ENCODE measurements at regions not wholly inside any gene's neighbourhood (a gene's known extent, or its start where the extent isn't known, plus 50 kb on each side); places are given as distances from the start of the nearest gene placed in this dataset.

DNA sequence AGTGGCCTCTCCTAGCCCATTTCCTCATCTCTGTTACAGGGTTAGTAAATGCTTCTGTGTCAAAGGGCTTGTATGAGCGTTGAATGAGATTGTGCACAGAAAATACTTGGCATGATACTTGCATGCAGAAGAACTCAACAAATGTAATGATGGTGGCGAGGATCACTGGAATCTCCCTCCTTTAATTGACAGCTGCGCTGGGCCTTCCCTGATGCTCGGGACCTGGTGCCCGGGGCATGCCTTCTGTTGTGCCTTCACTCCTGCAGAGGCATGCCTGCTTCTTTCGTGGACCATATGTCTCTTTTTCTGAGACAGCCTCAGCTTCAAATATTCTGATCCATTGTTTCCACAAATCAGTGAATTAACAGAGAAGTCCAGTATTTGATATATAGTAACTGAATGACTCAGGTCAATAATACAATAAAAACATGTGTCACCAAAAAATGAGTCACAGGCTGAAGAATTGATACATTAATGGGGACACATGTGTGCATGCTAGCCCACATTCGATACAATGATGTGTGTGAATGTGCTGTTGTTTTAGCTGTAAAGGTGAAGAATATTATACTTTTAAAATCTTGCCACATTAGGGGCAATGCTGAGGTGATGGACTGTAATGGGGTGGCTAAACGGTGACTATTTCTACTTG lies 243.3 kb upstream of the TBL1XR1 start:
- TF ChIP-seq, protein P1, sequence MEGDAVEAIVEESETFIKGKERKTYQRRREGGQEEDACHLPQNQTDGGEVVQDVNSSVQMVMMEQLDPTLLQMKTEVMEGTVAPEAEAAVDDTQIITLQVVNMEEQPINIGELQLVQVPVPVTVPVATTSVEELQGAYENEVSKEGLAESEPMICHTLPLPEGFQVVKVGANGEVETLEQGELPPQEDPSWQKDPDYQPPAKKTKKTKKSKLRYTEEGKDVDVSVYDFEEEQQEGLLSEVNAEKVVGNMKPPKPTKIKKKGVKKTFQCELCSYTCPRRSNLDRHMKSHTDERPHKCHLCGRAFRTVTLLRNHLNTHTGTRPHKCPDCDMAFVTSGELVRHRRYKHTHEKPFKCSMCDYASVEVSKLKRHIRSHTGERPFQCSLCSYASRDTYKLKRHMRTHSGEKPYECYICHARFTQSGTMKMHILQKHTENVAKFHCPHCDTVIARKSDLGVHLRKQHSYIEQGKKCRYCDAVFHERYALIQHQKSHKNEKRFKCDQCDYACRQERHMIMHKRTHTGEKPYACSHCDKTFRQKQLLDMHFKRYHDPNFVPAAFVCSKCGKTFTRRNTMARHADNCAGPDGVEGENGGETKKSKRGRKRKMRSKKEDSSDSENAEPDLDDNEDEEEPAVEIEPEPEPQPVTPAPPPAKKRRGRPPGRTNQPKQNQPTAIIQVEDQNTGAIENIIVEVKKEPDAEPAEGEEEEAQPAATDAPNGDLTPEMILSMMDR (conservative IDR thresholded peaks at IDR 0.05; ENCODE audit: low read length) = no peak
- no peak for DNase-seq (ENCODE audit: low read depth)

DNA sequence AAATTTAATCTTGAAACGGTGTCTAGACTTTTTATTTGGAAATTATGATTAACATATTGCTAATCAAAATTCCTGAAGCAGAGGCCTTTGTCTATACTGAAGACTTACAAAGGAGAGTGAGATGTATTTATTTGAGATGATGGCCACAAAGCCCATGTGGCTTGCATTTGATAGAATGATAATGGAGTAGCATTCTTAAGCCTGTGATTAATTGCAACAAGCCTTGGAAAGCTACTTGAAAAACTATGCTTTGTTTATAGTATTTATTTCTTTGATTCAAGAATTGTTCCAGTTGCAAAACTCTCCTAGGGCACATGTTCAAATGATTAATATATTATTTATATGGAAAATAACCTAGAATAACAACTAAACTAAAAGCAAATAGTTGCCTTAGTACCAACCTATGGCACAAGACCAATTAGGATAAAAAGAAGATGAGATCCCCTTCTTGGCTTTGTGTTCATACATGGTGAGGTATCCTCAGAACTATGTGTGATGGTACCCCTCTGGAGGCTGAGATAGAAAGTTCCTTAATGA lies 244.1 kb upstream of the TBL1XR1 start:
- TF ChIP-seq, protein P1 (conservative IDR thresholded peaks at IDR 0.05; ENCODE audit: low read length) = peak; percentile 17; the same call in 1 of the 2 replicates
- peak; percentile 76 for DNase-seq (ENCODE audit: low read depth)
- H3K4me3 ChIP-seq (ENCODE audit: low read length) = peak overlapping the region; percentile 49

More for the DNA sequence above, 243.3 kb upstream of the TBL1XR1 start:
- H3K4me3 ChIP-seq (ENCODE audit: low read length) = no peak overlapping the region

DNA sequence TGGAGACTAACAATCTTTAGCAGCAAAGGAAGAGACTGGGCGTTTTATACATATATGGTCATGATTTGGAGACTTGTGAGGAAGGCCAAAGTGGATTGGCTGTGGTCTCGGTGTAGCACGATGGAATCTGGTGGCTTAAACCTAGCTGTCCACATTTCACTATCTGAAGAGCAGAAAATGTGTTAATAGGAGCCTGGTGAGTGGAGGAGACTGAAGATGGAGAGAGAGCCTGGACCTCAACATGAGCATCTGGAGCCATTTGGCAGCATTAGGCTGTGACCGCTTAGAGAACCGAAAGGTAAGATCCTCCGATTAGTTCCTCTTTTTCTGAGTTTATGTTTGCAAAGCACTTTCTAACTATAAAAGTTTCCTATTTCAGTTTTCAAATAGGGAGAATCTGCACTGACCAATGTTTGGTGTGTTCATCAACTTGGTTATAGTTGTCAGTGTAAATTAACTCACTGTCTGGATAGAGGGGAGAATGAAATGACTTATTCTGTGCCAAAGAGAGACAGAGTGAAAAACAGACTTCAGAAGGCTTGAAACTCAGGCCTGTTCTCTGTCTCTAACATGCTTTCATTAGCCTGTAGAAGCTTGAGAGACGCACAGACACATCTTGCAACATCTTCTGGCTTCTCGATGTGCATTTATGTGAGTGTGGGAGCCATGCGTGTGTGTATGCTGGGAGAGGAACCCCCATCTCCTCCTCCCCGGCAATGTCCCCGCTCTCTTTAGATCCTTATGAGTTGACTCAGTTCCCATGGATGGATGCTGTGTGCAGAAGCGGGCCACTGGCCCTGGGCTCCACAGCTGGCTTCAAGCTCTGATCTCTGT lies 244.7 kb upstream of the TBL1XR1 start:
- DNase-seq (ENCODE audit: low read depth) = peak; percentile 78
- peak overlapping the region; percentile 49 for H3K4me3 ChIP-seq (ENCODE audit: low read length)
- TF ChIP-seq, protein P1 (conservative IDR thresholded peaks at IDR 0.05; ENCODE audit: low read length) = no peak

DNA sequence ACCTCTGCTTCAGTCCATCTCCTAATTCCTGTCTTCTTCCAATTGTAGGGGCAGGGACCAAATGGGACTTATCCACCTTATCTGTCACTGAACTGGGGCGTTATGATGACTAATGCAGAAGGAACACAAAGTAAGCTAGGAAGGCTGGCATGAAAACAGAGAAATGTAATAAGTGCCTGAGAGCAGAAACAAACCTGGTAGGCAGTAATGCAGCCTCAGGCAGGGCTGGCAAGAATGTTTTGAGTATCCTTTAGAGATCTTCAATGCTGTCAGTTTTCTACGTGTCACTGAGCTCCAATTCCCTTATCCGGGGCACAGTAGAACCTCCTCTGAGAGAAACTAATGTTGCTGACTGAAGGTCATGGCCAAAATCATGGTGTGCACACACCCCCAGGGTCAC lies 246.2 kb upstream of the TBL1XR1 start:
- peak overlapping the region; percentile 42 for H3K4me3 ChIP-seq (ENCODE audit: low read length)
- TF ChIP-seq, protein P1 (conservative IDR thresholded peaks at IDR 0.05; ENCODE audit: low read length) = no peak
- peak; percentile 50 for DNase-seq (ENCODE audit: low read depth)

DNA sequence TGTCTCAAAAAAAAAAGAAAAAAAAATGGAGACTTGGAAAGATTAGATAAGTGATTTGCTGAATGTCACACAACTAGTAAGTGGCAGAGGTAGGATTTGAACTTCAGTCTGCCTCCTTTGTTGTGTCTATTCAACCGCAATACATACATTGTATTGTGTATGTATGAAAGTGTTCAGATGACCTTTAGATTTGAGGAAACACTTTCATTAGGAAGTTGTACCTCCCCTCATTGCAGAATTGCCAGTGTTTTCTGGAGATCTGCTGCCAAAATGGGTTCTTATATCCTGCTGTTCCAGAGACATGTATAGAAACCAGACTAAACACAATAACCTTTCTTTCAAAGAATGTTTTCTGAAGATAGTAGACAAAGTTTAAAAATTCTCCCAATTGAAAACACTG lies 247.4 kb upstream of the TBL1XR1 start:
- TF ChIP-seq, protein P1 (conservative IDR thresholded peaks at IDR 0.05; ENCODE audit: low read length) = no peak
- DNase-seq (ENCODE audit: low read depth) = no peak
- no peak overlapping the region for H3K4me3 ChIP-seq (ENCODE audit: low read length)

DNA sequence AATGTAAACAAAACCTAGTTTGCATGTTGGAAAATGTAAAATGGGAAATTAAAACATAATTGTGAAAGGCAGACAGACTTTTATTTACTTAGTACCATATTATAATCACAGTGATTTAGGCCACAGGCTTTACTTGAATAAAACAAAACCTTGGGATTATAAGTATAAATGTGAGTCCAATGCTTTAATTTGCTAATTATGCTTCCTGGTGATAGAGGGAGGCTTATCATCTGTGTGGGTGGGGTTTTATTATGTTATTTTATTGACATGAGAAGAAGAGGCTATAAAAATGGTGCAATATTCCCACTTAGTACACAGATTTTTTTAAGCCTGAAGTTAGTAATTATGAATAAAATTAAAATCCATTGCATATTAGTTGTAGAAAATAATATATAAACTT lies 248.3 kb upstream of the TBL1XR1 start:
- H3K4me3 ChIP-seq (ENCODE audit: low read length) = no peak overlapping the region
- no peak for DNase-seq (ENCODE audit: low read depth)
- TF ChIP-seq, protein P1 (conservative IDR thresholded peaks at IDR 0.05; ENCODE audit: low read length) = no peak

Data from AG10803 (cell line).